SIG-M5 treated with dmso at 0.1 percent for 504 hours (cell line): ENCODE measurements at regions not wholly inside any gene's neighbourhood (a gene's known extent, or its start where the extent isn't known, plus 50 kb on each side); places are given as distances from the start of the nearest gene placed in this dataset.

ENCODE experiments used
- DNase-seq: peaks from one replicate; lab custom pipeline; 2025; ENCODE audit not compliant: unreplicated experiment; lab: John Stamatoyannopoulos, UW

- DNase-seq, result no peak
Observed at GRCh38 chr6:26214803-26215584, 127.8 kb downstream of the HFE start.

DNA sequence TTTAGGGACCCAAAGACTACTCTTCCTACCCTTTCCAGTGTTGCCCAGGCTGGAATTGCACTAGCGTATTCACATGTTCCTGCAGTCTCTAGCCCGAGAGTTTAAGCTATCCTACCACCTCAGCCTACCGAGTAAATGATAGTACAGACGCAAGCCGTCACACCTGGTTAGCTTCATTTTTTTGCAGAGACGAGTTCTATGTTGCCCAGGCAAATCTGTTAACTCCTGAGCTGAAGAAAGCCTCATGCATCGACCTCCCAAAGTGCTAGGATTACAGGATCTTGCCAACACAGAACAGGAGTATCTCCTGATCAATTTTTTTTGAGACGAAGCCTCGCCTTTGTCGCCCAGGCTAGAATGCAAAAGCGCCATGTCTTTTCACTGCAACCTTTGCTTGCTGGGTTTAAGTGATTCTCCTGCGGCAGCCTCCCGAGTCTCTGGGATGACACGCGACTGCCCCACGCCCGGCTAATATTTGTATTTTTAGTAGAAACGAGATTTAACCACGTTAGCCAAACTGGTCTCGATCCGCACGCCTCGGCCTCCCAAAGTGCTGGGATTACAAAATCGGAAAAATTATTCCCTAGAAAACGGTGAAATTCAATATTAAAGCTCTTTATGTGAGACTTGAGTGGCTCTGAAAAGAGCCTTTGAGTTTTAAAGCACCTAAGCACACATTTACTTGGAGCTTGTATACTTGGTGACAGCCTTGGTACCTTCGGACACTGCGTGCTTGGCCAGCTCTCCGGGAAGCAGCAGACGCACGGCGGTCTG lies 128.5 kb downstream of the HFE start:
- peak; percentile 81 for DNase-seq

DNA sequence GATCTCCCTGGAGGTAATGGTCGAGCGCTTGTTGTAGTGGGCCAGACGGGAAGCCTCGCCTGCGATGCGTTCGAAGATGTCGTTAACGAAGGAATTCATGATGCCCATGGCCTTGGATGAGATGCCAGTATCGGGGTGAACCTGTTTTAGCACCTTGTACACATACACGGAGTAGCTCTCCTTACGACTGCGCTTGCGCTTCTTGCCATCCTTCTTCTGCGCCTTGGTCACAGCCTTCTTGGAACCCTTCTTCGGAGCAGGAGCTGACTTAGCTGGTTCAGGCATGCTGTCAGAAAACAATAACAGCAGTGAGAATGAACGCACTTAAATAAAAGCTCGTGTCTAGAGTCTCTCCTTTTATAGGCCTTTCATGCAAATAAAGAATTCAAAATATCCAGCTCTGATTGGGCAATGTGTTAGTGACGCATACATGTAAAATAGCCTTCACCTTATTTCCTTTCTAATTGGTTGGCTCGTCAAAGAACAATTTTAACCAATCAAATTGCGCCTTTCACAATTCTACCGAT lies 129.2 kb downstream of the HFE start:
- DNase-seq, result peak; percentile 97

DNA sequence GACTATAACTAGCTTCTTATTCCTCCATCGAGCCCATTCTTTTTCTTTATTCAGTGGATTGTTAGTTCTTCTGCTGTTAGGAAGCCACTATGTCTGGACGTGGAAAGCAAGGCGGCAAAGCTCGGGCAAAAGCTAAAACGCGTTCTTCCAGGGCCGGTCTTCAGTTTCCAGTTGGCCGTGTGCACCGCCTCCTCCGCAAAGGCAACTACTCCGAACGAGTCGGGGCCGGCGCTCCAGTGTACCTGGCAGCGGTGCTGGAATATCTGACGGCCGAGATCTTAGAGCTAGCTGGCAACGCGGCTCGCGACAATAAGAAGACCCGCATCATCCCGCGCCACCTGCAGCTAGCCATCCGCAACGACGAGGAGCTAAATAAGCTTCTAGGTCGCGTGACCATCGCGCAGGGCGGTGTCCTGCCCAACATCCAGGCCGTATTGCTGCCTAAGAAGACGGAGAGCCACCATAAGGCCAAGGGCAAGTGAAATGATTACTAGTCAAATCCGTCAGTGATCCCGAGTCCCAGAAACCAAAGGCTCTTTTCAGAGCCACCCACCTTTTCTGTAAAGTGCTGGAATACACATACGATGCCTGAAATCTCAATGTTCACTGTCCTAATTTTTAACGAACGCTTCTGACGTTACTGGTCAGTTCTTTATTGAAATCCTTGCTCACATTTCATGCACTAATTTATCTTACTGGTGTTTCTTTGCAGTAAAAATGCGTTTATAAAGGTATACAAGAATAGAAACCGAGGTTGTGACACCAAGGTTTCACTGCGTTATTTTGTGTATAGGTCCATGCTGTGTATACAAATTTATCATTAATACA lies 129.9 kb downstream of the HFE start:
- DNase-seq, result peak; percentile 94

- peak; percentile 69 for DNase-seq
Observed at GRCh38 chr6:26217714-26218075, 130.5 kb downstream of the HFE start.

DNA sequence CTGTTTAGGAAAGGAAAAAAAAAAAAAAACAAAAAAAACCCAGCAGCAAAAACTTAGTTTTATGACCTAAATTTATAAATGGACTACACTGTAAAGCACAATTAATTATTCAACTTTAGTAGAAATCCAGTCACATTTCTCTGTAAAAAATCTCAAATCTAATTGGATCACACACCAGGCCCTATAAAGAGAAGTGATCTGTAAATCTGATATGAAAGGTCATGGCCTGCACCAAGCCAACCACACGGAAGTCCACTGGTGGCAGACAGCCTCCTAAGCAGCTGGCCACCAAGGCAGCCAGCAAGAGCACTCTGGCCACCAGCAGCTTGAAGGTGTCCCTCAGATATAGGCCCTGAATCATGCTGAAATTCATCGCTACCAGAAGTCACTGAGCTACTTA lies 131.6 kb downstream of the HFE start:
- DNase-seq, result no peak

DNA sequence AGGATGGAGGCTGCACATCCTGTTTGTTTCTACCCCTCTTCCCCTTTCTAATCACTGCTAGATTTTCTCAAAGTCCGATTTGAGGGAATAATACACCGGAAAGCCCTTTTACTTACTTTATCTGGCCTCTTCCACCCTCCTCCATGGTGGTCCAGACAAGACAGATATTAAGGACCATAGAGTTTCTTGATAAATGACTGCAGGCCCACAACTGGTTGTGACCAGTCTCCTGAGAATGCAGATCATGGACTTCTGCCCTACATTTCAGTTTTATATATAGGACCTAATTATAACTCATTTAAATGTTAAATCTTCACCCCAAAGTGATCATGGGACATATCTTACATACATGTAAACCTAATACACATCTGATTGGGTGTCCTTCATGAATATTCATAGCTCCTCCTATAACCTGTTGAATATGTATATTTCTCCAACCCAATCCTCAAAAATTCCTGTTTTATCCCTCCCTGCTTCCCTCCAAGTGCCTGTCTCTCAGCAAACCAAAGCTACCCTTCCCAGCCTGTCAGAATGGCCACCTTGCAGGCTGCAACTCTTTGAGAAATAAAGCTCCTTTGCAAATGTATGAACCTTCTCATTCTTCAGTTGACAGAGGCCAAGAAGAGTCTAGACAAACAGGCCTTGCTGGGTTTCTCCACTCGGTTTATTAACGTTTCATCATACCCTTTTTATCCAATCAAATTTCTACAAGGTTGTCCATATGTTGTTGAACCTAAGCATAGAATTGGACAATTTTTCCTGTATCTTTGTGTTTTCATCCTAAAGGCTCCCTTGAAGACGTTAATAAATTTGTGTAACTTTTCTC lies 133.1 kb downstream of the HFE start:
- DNase-seq, result no peak

DNA sequence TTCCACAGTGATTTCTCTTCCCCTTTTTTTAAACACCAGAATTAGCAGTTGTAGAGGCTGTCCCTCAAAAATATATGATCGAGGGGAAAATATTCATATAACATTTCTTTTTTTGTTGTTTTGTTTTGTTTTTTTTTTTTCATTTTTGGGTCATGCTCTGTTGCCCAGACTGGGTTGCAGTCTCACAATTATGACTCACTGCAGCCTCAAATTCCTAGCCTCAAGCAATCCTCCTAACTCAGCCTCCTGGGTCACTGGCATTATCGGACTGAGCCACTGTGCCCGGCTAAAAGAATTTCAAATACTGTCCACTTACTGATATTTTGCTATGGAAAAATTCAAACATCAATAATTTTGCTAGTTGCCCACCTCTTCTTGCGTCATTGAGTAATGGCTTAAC lies 134.0 kb downstream of the HFE start:
- no peak for DNase-seq

- no peak for DNase-seq
Observed at GRCh38 chr6:26222571-26222970, 135.3 kb downstream of the HFE start.

DNA sequence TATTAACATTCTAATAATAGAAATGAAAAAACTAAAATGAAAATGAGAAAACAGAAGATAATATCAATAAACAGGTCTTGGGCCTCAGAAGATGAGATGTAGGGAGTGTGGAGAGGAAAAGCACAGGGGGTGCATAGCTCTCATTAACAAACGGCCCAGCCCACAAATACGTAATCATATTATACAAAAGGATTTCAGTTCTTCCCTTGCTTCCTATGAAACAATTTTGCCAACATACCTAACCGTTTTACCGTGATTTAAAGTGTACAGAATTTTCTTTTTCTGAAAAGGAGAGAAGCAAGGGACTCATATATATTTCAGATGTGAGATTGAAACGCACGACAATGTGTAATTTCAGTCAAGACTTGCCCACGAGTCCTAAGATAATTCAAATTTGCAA lies 136.0 kb downstream of the HFE start:
- no peak for DNase-seq

GRCh38 chr6:26223650-26224546 lies 136.7 kb downstream of the HFE start:
- DNase-seq, result peak; percentile 75

GRCh38 chr6:26224547-26224912 lies 137.3 kb downstream of the HFE start:
- DNase-seq, result no peak

DNA sequence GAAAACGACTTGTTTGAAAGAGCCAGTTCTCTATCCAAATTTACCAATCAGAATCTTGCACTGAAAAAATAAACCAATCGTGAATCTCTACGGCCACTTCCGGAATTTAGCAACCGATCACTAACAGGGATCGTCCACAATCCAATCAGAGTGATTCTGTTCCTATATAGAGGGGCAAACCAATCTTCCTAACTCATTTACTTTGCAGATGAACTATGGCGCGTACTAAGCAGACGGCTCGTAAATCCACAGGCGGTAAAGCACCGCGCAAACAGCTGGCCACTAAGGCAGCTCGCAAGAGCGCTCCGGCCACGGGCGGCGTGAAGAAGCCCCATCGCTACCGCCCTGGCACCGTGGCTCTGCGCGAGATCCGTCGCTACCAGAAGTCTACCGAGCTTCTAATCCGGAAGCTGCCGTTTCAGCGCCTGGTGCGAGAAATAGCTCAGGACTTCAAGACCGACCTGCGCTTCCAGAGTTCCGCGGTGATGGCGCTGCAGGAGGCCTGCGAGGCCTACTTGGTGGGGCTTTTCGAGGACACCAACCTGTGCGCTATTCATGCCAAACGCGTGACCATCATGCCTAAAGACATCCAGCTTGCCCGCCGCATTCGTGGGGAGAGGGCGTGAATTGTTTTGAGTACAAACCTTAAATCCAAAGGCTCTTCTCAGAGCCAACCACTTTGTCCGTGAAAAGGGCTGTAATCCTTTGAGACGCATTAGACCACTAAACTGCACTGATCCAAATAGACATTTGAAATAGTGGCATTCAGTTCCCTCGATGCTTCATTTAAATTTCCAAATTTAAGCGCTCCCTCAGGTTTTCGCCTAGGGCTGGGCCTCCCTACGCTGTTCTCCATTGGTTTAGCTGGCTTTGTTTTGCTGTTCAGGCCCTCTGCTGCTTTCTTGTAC lies 138.0 kb downstream of the HFE start:
- DNase-seq, result peak; percentile 29

DNA sequence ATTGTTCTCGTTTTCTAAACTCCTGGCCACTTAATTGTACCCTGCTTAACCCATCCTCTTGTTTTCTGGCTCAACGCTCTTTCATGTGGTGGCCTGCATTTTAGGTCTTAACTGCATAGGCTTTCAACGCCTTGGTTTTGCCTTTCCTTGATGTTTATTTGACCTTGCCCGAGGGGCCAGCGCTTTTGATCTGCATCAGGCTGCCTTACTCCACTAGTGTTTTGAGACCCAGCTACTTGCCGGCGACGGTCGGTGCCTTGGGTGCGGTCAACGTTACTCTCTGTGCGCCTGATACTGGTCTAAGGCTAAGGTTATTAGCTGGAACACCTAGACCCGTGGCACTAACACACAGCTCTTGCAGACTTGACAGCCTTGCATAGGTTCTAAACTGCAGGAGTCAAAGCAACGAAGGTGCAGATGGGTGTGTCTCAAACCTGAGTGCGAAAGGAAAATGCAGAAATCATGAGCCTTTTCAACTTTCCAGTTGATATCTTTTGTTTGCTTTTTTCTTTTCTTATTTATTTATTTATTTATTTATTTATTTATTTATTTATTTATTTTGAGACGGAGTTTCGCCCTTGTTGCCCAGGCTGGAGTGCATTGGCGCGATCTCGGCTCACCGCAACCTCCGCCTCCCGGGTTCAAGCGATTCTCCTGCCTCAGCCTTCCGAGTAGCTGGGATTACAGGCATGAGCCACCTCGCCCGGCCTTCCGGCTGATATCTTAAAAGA lies 138.8 kb downstream of the HFE start:
- no peak for DNase-seq

- DNase-seq, result no peak
Observed at GRCh38 chr6:26226579-26226967, 138.4 kb upstream of the BTN3A2 start.

DNA sequence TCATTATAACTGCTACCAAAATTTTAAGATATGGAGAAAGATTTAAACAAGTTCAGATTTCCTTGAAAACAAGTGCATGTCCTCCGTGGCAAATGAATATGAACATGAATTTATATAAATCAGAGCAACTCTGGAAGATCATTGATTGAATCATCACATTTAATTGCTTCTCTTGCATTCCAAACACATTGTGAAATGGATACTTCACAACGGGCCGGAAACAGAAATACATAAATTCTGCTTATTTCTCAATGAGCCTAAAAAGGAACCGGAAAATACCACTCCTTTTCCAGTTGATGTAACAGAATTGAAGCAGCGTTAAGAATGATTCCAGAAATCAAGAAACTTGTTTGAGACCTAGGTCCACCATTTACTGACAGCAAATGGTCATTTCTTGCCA lies 134.6 kb upstream of the BTN3A2 start:
- DNase-seq, result peak; percentile 79

GRCh38 chr6:26231006-26231587 lies 133.9 kb upstream of the BTN3A2 start:
- no peak for DNase-seq
